Dedifferentiated amniotic fluid mesenchymal stem cell (primary cell): ENCODE measurements at regions not wholly inside any gene's neighbourhood (a gene's known extent, or its start where the extent isn't known, plus 50 kb on each side); places are given as distances from the start of the nearest gene placed in this dataset.

Source experiments
- DNase-seq: peaks from one replicate; pipeline ENCODE4 v3.0.0-alpha.2; 2016; ENCODE audit errors: extremely low spot score

GRCh38 chr14:53896726-53897125 is 59.9 kb downstream of the BMP4 start:
- no peak for DNase-seq

- peak; percentile 44 for DNase-seq
These were observed 62.2 kb downstream of the BMP4 start for GRCh38 chr14:53894456-53894855.

GRCh38 chr14:53893374-53893773 is 63.3 kb downstream of the BMP4 start:
- no peak for DNase-seq

- DNase-seq = no peak
These were observed 66.0 kb downstream of the BMP4 start for GRCh38 chr14:53890611-53891101.

- DNase-seq = no peak
These were observed 67.9 kb downstream of the BMP4 start for GRCh38 chr14:53888535-53889386.

- DNase-seq = no peak
These were observed 71.4 kb downstream of the BMP4 start for GRCh38 chr14:53885136-53885640.

GRCh38 chr14:53884601-53885000 is 72.0 kb downstream of the BMP4 start:
- no peak for DNase-seq

- DNase-seq = no peak
These were observed 72.9 kb downstream of the BMP4 start for GRCh38 chr14:53883739-53884138.

GRCh38 chr14:53882684-53883083 is 73.9 kb downstream of the BMP4 start:
- DNase-seq = no peak

- no peak for DNase-seq
These were observed 74.7 kb downstream of the BMP4 start for GRCh38 chr14:53881921-53882320.

- peak; percentile 80 for DNase-seq
These were observed 75.3 kb downstream of the BMP4 start for GRCh38 chr14:53881161-53881871.

- no peak for DNase-seq
These were observed 75.9 kb downstream of the BMP4 start for GRCh38 chr14:53880761-53881160.

GRCh38 chr14:53879747-53880146 is 76.9 kb downstream of the BMP4 start:
- DNase-seq = no peak

GRCh38 chr14:53879022-53879686 is 77.5 kb downstream of the BMP4 start:
- no peak for DNase-seq

- no peak for DNase-seq
These were observed 81.2 kb downstream of the BMP4 start for GRCh38 chr14:53875324-53875897.

GRCh38 chr14:53874704-53875103 is 81.9 kb downstream of the BMP4 start:
- no peak for DNase-seq

- no peak for DNase-seq
These were observed 83.9 kb downstream of the BMP4 start for GRCh38 chr14:53872681-53873089.

- DNase-seq = no peak
These were observed 84.7 kb downstream of the BMP4 start for GRCh38 chr14:53871951-53872350.

GRCh38 chr14:53871011-53871410 is 85.6 kb downstream of the BMP4 start:
- DNase-seq = no peak

- DNase-seq = no peak
These were observed 90.9 kb downstream of the BMP4 start for GRCh38 chr14:53865711-53866110.

- DNase-seq = no peak
These were observed 94.8 kb downstream of the BMP4 start for GRCh38 chr14:53861781-53862180.

- DNase-seq = no peak
These were observed 98.3 kb downstream of the BMP4 start for GRCh38 chr14:53858345-53858684.
